NOMO-1 (cell line): ENCODE measurements at regions not wholly inside any gene's neighbourhood (a gene's known extent, or its start where the extent isn't known, plus 50 kb on each side); places are given as distances from the start of the nearest gene placed in this dataset.
"Not testable (repeated sequence)": the region's sequence is repeated elsewhere in the genome, so short reads cannot be mapped to it uniquely, and the experiment has no call there.

ENCODE experiments used
- DNase-seq, 2 experiments: peaks; one replicate each; lab custom pipeline; 2025; ENCODE audit not compliant: unreplicated experiment in 2 of 2; lab: John Stamatoyannopoulos, UW

- no peak for DNase-seq
These were observed 78.8 kb downstream of the SOX1 start for GRCh38 chr13:112145551-112146360.

DNA sequence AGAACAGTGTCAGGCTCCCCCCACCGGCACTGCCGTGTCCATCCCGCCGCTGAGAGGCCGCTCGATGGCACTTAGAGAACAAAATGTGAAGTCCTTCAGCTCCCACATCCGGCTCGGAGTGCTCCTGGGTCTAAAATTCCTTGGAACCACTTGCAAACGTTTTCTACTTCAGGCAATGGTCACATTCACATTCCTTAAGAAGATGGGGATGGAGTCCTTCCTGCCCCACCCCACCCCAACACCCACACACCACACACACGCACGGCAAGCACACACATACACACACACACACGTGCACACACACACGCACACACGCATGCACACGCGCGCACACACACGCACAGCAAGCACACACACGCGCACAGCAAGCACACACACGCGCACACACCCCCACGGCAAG lies 83.4 kb downstream of the SOX1 start:
- no peak for DNase-seq

GRCh38 chr13:112152846-112153245 lies 85.9 kb downstream of the SOX1 start:
- no peak for DNase-seq

GRCh38 chr13:112153364-112153763 lies 86.4 kb downstream of the SOX1 start:
- no peak for DNase-seq

DNA sequence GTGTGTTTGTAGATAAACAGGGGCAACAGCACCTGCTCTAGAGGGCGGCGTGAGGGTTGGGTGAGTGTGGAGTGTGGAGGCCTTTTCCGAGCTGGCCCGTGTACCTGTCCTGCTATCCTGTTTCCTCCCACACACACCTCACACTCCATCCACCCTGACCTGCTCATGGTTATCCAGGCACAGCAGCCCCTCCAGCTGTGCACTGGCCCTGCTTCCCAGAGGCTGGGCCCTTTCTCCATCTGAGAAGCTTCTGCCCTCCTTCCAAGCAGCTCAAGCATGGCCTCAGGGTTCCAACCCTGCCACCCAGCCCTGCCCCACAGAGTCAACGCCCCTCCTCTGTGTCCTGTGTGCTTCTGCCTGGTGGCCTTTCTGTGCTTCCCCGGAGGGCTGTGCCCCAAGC lies 86.9 kb downstream of the SOX1 start:
- DNase-seq, result no peak

- DNase-seq, result no peak
These were observed 87.5 kb downstream of the SOX1 start for GRCh38 chr13:112154301-112155060.

DNA sequence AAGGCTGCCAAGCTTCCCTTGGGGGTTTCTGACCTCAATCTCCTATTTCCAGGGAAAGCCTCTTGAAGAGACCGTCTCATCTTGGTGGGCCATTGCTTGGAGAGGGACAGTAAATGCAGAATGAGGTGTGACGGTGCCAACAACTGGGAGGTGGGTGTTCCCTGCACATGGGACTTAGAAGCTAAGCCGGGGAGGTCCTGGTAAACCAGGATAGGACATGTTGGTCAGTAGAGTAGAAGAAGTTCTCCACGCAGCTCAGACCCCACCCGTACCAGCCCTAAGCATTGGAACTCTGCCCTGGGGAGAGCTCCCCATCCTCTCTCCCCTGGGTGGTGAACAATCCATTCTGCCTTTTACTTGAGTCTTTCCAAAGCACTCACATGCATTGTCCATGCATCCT lies 92.0 kb downstream of the SOX1 start:
- DNase-seq, result no peak

DNA sequence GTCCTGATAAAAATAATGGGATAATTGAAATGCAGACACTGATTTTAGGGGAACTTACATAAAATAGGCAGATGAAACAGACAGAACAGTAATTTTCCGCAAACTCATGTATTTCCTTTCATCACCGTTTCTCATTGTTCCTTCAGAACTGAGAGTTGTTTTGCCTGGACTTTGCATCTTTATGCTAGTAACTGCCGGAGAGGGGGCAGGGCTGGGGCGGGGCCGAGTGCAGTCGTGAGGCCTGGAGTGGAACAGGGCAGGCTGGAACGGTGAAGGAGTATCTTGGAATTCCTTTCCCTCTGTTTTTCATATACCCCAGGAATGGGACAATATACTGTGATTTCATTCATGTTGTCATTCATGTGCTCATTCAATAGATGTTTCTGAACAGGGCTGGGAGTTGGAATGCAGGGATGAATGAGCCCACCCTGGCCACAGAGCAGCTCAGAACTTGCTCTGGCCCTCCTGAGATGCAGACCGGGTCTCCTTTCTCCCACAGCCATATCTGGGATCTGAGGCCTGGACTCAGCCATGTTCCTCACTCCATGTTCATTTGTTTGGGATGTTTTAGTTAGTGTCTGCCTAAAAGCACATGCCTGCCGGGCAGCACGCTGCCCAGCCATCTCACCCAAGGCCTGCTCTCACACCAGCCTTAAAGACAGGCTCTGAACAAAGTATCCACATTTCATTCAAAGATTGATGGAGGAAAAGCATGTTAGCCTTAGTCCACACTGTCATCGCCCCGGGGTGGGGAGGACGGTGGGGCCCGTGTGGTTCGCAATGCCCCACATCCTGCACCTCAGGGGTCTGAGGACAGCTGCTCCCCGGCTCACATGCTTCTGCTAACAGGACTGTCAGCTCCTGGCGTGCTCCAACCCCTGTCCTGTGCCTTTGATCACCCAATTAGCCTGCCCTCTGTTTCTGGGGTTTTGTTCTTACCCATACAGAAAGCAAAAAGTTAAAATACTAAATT lies 92.9 kb downstream of the SOX1 start:
- no peak for DNase-seq

- no peak for DNase-seq
These were observed 93.6 kb downstream of the SOX1 start for GRCh38 chr13:112160558-112160957.

DNA sequence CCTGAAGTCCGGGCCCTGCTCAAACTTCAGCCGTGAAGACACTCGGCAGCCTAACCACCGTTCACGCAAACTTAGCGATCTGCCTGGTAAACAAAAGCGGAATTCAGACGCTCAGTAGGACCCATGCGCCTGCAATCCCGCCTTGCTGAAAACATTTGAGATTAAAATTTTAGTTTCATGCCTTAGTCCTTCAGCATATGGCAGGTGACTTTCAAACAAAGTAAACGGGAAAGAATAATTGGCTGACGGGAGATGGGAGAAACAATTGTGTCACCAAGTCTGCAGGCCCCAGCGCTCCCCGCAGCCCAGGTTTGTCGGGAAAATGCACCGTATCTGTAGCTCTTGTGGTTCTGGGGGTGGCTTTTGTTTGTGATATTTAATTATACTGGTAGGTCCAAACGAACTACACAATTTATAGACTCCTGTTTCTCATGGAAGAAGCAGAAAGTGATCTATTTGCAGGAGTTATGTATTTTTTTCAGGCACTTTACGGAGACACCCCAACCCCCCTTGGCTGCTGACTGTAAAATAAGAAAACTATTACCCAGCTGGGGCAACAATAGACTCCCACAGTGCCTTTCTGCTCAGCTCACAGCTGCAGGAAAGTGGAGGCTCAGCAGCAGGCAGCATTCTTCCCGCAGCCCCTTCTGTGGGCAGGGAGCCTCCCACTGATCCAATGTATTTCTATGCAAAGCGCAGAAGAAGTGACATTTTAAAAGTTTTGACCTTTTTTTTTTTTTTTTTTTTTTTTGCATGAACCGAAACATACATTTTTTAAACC lies 94.8 kb downstream of the SOX1 start:
- DNase-seq, result no peak

GRCh38 chr13:112163691-112164660 lies 97.0 kb downstream of the SOX1 start:
- not testable (repeated sequence) for DNase-seq

DNA sequence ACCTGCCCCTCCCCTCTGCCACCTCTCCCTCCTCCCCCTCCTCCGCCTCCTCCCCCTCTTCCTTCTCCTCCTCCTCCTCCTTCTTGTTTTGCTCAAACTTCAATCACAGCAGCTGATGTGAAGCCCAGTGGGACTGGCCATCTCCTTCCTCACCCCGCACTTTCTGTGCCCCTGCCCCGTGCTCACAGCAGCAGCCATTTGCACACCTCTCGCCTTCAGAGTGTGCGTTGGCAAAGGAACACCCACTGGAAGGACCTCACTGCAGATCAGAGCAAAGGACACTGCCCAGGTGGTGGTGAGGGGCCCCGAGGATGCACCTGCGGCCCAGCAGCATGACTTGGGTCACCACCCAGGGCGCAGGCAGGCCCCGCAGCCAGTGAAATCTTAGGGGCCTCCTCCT lies 98.8 kb downstream of the SOX1 start:
- no peak for DNase-seq

DNA sequence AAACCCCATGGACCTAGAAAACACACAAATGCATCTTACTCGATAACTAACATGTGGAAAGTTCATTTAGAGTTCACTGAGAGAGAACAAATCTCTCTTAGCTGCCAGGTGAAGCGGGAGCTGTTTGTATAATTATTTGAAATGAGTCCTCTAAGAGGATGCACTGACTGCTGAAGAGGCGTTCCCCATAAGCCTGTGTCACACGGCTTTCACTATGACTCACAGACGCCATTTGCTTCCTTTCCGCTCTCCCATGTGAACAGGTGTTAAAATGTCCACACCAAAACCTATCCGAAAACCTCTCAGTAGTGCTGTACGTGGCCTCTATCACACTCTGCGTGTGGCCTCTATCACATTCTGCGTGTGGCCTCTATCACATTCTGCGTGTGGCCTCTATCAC lies 101.8 kb downstream of the SOX1 start:
- DNase-seq, result no peak

DNA sequence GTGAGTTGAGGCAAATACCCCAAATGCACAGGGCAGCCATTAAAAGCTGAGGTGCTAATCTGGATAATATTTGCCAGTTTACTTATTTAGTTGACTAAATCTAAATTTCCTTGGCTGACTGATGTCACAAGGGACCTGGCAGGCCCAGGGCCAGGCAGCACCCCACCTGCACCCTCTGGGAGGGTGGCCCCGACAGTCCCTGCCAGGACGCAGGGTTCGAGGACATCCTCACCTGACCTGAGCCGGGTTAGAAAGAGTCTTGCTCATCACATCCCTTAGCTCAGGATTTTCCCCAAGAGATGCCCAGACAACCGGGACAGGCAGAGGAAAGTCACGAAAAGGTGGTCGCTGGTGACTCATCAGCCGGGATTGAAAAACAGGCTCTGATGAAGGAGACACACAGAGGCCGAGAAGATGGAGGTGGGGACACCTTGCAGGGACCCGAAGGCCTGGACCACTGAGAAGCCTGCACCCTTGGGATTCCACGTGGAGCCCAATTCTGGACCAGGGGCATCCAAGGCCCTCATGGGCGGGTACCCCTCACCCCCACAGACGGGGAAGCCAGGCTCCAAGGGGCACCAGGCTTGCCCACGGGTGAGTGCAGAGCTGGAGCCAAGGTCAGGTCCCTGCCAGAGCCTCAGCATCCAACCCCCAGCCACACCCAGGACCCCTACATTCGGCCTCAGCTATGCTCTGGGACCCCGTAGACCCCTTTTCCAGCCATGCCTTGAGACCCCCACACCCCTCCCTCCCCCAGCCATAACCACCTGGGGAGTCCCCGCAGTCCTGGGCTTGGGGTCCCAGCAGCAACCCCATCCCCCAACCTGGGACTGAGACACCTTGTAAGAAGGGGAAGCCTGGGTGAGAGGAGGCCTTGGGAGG lies 103.2 kb downstream of the SOX1 start:
- DNase-seq, result no peak

DNA sequence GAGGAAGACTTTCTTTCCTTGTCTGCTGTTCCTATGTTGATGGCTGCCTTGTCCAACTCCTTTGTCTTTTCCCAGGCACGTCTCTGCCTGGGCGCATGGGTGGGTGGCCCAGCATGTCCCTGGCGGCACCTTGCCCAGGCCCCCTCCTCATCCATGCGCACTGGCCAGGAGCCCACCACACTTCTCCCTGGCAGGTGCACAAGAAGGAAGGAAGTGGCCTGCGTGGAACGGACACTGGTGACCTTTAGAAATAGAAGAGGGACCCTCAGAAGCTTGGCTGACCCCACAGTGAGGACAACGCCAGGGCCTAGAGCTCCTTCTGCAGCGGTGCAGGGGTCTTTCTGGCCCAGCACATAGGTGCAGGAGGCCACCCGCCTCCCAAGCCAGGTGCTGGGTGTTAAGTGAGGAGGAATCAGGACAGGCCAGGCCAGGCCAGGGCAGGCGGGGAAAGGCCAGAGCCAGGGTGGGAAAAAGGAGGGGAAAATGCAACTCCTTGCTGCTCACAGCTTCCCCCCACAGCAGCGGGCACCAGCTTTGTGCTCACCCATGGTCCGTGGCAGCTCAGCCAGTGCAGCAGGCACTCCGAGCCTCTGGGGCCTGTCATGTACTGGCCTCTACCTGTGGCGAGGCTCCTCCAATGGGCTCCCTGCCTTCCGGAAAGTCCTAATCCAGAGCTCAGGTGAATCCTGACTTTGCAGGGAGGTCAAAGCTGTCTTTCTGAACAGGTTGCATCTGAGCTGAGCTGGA lies 104.0 kb downstream of the SOX1 start:
- no peak for DNase-seq

- no peak for DNase-seq
These were observed 104.6 kb downstream of the SOX1 start for GRCh38 chr13:112171570-112171965.

GRCh38 chr13:112172017-112172416 lies 105.1 kb downstream of the SOX1 start:
- no peak for DNase-seq
